GM19395 (cell line): ENCODE measurements at regions not wholly inside any gene's neighbourhood (a gene's known extent, or its start where the extent isn't known, plus 50 kb on each side); places are given as distances from the start of the nearest gene placed in this dataset.
A peak's percentile ranks its signal among the peaks of the same experiment; 100 is the strongest.

Source experiments
- ATAC-seq: cut with Tn5 transposase; IDR thresholded peaks from one replicate; pipeline ENCODE4 v1.9.1; 2021; ENCODE audit warnings: mild to moderate bottlenecking, moderate library complexity; ENCODE audit not compliant: unreplicated experiment

DNA sequence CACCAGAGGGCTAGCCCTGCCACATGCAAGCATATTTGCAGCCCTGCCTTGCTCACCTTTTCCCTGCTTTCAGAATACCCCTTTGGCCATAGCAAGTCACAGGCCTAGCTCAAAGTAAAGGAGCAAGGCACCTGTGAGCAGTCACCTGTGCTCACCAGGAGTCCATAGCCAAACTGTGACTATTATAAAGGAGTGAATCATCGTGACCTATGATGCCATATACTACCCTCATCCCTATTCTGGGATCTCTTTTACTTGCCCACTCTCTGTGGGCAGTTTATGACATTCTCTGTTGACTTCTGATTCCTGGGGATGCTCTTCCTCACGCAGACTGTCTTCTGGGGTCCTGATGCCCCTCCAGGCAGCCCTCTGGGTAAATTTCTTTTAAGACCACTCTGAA is 200.5 kb upstream of the NLRP1 start:
- no peak for ATAC-seq

DNA sequence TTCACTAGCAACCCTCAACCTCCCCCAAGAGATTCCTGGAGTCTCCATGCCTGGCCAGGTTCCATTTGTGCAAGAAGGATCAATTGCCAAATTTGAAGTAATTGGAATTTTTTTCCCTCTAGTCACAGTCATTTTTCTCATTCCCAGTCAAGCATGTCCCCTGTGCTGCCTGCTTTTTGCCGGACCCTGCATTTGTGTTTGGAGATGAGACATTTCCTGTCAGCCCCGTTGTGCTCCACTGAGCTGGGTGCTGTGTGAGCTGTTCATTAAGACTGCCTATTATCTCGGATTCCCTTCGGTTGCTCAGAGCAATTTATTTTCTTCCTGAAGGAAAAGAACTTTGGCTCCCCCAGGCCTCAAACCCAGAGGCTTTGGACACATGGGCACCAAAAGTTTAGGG is 201.0 kb upstream of the NLRP1 start:
- no peak for ATAC-seq

DNA sequence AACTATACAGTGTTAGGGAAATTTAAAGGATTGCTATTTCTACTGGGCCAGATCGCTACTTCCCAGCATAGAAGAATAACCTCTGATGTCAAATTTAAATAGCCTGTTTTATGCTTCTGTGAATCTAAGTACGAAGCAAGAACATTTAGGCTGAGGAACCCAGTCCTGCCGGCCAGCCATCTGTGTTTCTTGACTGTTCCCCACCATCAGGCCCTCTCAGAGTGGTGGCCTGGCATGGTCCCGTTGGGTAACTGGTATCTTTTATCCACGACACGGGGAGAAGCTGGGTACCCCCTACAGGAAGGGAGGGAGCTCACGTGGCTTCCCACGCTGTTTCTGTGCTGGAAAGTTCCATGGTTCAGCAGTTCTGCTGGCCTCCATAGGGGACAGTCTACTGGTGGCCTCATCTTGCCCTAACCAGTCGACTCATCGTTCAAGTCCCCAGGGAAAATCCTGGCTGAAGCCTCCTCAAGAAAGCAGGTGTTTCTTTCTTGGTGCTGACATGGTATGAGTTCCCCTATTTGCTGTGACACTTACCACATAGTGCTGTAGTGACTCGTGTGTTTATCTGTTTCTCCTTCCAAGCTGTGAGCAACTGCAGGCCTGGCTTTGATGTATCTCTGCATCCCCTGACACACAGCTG is 201.7 kb upstream of the NLRP1 start:
- peak; percentile 61 for ATAC-seq

DNA sequence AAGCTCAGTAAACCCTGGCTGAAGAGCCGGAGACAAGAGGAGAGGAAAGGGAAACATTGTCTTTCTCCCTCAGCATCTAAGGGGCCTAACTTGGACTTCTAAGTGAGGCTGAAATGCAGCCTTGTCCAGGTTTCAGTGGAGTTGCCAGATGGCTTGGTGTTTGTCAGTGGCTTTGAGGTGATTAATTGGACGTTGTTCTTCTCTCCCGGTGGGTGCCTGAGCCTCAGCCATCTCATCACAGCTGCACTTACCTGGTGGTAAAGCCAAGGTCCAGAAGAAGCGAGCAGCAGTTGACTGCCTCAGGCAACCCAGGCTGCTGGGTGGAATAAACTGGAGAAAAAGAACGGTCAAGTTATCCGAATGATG is 202.2 kb upstream of the NLRP1 start:
- ATAC-seq: no peak

DNA sequence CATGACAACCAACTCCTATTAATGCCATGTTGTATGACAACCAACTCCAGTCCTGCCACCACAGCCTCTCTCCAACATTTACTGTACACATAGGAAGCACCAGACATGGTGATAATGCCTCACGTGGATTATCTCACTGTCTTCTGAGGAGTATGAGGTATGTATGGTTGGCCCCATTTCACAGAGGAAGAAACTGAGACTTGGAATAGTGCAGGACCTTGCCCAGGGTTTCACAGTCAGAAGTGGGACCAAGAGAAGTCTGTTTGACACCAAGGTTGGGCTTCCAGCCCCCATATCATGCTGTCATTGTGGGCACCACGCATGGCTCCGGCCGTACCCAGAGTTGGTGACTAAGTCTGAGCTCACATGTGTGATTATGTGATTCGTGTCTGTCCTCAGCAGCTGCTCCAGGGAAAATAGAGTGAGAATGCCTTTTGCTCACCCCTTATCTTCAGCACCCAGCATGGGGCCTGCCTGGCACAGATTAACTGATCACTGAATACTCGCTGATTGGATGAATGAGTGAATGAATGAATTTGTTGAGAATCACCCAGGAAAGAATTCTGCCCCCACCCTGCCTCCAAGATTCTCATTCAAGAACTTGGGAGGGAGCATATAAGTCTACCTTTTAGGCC is 204.1 kb upstream of the NLRP1 start:
- ATAC-seq: no peak

GRCh38 chr17:5789528-5789927 is 205.2 kb upstream of the NLRP1 start:
- no peak for ATAC-seq

DNA sequence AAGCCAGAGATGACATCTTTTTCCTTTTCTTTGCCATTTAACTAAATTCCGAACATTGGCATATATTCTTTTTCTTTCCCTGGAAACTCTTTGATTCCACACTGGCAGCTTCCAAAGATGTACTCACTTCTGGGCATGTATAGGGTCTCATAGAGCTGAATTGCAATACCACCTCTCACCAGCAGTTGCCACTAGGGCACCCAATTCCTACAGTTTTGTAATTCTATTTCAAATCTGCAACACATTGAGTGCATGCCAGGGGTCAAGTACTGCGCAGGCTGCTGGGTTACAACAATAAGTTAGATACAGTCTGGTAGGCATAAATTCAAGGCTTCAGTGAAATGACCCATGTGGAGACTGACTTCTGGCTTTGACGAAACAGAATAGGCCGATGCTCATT is 208.8 kb upstream of the NLRP1 start:
- ATAC-seq: no peak

- ATAC-seq: no peak
Observed at GRCh38 chr17:5793899-5794298, 209.6 kb upstream of the NLRP1 start.

GRCh38 chr17:5794385-5794784 is 210.1 kb upstream of the NLRP1 start:
- no peak for ATAC-seq

DNA sequence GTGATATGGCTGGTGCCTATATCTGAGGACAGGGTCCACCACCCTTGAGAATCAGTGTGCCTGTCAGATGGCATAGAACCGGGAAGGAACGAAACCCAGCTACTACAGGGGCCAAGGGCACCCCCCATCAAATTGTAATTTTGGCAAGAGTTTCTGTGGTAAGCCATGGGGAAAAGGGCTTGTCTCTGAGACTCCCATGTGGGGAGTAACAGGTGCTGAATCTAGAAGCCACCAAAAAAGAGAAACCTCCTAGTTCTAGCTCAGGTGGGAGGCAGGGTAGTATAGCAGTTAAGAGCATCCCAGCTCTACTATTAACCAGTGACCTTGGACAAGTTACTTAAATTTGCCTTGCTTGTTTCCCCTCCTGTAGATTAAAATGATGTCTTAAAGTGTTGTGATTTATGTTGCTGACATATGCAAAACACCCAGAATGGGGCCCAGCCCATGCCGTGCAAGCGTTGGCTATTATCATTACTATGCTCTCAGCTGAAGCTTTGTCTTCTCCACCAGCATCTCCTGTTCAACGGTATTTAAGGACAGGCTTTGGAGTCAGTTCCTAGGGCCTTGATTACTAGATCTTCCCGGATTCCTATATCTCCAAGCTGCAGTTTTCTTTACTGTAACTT is 210.7 kb upstream of the NLRP1 start:
- ATAC-seq: no peak

DNA sequence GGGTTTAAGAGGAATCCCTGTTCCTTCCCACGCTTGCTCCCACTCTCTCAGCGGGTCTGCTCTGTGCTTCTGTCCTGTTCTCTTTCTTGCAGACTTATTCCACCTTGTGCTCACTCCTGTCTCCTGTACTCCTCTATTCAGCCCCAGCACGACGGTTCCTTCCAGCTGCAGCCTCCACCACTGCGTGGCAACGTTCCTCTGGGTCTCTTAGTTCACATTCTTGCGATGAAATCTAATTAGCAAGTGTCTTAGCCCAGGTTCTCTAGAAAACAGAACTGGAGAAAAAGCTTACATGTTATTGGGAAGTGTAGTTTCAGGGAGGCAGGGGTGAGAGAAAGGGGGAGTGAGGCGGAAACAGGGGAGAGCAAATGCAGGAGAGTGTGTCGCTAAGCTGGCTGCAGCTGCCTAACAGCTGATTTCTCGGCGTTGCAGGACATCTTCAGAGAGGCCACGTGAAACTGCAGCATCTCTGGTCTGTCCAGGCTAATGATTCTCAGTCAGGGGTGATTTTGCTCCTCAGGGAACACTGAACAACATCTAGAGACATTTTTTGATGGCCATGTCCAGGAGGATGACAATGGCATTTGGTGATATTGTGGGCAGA is 213.2 kb upstream of the NLRP1 start:
- ATAC-seq: no peak

GRCh38 chr17:5798094-5798493 is 213.8 kb upstream of the NLRP1 start:
- ATAC-seq: no peak

DNA sequence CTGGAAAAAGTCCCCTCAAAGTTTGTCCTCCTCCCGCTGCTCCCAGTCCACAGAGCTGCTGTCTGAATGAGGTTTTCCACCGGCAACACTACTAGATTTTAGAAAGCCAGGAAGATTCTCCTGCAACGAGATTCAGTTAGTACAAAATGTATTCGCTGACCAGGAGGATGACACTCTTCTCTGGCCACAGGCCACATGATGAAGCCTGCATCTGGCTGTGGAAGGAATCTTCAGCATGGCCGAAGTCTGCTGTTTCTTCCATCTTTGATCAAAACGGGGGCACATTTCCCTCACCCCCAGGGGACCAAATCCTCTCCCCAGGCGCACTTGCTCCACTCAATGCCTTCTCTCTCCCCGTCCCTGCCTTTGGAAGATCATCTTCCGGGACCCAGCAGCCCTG is 215.8 kb upstream of the NLRP1 start:
- no peak for ATAC-seq

GRCh38 chr17:5800646-5801045 is 216.3 kb upstream of the NLRP1 start:
- ATAC-seq: no peak

DNA sequence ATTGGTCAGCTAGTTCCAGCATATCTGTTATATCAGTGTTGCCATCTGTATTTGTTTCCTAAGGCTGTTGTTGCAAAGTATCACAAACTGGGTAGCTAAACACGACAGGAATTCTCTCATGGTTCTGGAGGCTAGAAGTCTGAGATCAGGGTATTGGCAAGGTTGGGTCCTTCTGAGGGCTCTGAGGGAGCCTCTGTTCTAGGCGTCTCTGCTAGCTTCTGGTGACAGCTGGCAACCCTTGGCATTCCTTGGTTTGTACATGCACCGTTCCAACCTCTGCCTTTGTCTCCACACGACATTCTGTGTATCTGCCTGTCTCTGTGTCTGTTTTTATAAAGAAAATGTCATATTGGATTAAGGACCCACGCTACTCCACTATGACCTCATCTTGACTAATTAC is 219.9 kb upstream of the NLRP1 start:
- no peak for ATAC-seq

DNA sequence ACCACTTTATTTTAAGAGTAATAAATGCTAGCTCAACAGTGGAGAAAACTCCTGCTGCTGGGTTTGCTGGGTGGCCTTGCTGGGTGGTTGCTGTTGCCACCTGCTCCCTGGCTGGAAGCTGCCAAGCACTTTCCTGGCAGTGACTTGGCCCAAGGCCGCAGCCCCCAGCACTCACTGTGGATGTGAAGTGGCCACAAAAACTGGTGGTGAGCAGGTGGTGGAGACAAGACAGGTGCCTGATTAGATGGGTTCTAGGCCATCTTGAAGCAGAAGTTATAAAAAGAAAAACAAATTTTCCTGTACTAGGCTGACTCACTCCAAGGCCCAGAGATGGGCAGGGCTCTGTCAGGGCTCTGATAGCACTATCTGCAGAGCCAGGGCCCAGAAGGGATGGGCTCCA is 224.7 kb upstream of the NLRP1 start:
- no peak for ATAC-seq

GRCh38 chr17:5809580-5810188 is 225.4 kb upstream of the NLRP1 start:
- ATAC-seq: no peak

GRCh38 chr17:5812590-5812989 is 228.3 kb upstream of the NLRP1 start:
- no peak for ATAC-seq

DNA sequence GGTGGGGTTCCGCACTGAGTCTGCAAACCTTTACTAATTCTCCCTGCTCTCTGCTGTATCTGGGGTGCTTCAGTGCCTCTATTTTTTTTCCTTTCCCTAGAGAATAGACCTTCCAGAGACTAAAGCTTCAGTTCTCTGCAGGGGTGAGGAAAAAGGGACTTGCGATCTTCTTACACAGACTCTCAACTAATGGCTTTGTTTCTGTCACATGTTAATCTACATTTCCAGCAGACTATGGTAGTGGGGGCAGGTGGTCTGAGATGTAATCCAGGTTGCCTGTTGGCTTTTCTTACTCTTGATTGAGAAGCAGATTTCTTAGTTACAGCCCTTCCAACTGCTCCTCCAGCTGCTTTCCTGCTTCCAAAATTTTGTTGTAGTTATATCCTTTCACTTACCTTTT is 229.0 kb upstream of the NLRP1 start:
- ATAC-seq: no peak

DNA sequence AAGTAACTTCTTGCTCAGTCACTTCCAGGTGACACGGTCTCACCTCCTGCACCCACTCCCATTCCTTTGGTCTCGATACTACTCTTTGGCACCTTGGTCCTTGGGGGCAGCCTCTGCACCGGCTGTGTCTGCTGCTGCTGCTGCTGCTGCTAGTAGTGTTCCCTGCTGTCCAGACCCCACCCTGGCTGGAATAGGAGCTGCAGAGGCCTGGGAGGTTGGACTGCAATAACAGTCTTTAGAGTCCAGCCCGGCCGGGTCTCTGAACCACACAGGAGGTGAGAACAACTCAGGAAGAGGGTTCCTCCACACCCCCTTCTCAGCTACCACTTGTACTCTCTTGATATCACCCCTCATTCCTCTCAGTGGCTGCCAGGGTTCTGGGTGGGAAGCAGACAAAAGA is 231.1 kb upstream of the NLRP1 start:
- ATAC-seq: no peak

- no peak for ATAC-seq
Observed at GRCh38 chr17:5816491-5817070, 232.3 kb upstream of the NLRP1 start.
